ENCODE measurements at regions not wholly inside any gene's neighbourhood (a gene's known extent, or its start where the extent isn't known, plus 50 kb on each side); places are given as distances from the start of the nearest gene placed in this dataset.
A peak's percentile ranks its signal among the peaks of the same experiment; 100 is the strongest.

- no peak for DNase-seq
Observed at GRCh38 chr3:117306299-117306698, 596.7 kb downstream of the TUSC7 start.

GRCh38 chr3:117308353-117308752 lies 598.8 kb downstream of the TUSC7 start:
- no peak for DNase-seq

- DNase-seq, result no peak
Observed at GRCh38 chr3:117308756-117309155, 599.2 kb downstream of the TUSC7 start.

- DNase-seq, result no peak
Observed at GRCh38 chr3:117310536-117310935, 601.0 kb downstream of the TUSC7 start.

GRCh38 chr3:117314441-117315150 lies 605.0 kb downstream of the TUSC7 start:
- no peak for DNase-seq

GRCh38 chr3:117322866-117323265 lies 613.3 kb downstream of the TUSC7 start:
- peak; percentile 8 for DNase-seq

GRCh38 chr3:117346901-117347300 lies 637.3 kb downstream of the TUSC7 start:
- DNase-seq, result no peak

GRCh38 chr3:117348884-117349283 lies 639.3 kb downstream of the TUSC7 start:
- no peak for DNase-seq

- no peak for DNase-seq
Observed at GRCh38 chr3:117349566-117349965, 640.0 kb downstream of the TUSC7 start.

GRCh38 chr3:117350371-117350770 lies 640.8 kb downstream of the TUSC7 start:
- DNase-seq, result peak; percentile 14

GRCh38 chr3:117355566-117355965 lies 646.0 kb downstream of the TUSC7 start:
- peak; percentile 12 for DNase-seq

- DNase-seq, result no peak
Observed at GRCh38 chr3:117356091-117356705, 646.6 kb downstream of the TUSC7 start.

GRCh38 chr3:117358717-117359314 lies 649.2 kb downstream of the TUSC7 start:
- no peak for DNase-seq

- DNase-seq, result no peak
Observed at GRCh38 chr3:117366574-117366973, 657.0 kb downstream of the TUSC7 start.

GRCh38 chr3:117367861-117368260 lies 658.3 kb downstream of the TUSC7 start:
- DNase-seq, result no peak

- DNase-seq, result no peak
Observed at GRCh38 chr3:117380631-117381030, 671.1 kb downstream of the TUSC7 start.

- no peak for DNase-seq
Observed at GRCh38 chr3:117393119-117393518, 683.5 kb downstream of the TUSC7 start.

GRCh38 chr3:117398141-117398899 lies 688.7 kb downstream of the TUSC7 start:
- no peak for DNase-seq

GRCh38 chr3:117399311-117400078 lies 689.9 kb downstream of the TUSC7 start:
- peak; percentile 2 for DNase-seq

- no peak for DNase-seq
Observed at GRCh38 chr3:117400303-117400702, 690.7 kb downstream of the TUSC7 start.

- no peak for DNase-seq
Observed at GRCh38 chr3:117404141-117404540, 694.6 kb downstream of the TUSC7 start.

GRCh38 chr3:117404730-117405129 lies 695.2 kb downstream of the TUSC7 start:
- no peak for DNase-seq

Data from tongue (tissue), 1 donor.